ENCODE measurements at regions not wholly inside any gene's neighbourhood (a gene's known extent, or its start where the extent isn't known, plus 50 kb on each side); places are given as distances from the start of the nearest gene placed in this dataset.

GRCh38 chr4:58732973-58733372 is 1622.8 kb upstream of the IGFBP7 start:
- no peaks in the 10 kb centered on the region for H3K36me3 ChIP-seq
- intact Hi-C loops (cut with DNase I), result no loop called here

GRCh38 chr4:58723954-58724353 is 1613.8 kb upstream of the IGFBP7 start:
- no peaks in the 10 kb centered on the region for H3K9me3 ChIP-seq
- H3K27ac ChIP-seq, result no peak overlapping the region
- no peak for DNase-seq (ENCODE audit: extremely low spot score in 2 of 2)
- no peaks in the 10 kb centered on the region for H3K36me3 ChIP-seq
- no peaks in the 10 kb centered on the region for H3K27me3 ChIP-seq
- intact Hi-C loops (cut with DNase I), result no loop called here
- no peaks in the 10 kb centered on the region for H3K4me1 ChIP-seq
- no peak for TF ChIP-seq POLR2AphosphoS5 (IDR thresholded peaks at IDR 0.05; ENCODE audit: insufficient read depth in 1 of 2, low read depth in 1 of 2)
- no peak for TF ChIP-seq POLR2A (IDR thresholded peaks at IDR 0.05)
- TF ChIP-seq CTCF (IDR thresholded peaks at IDR 0.05), result no peak
- H3K4me3 ChIP-seq, result no peak overlapping the region

More at GRCh38 chr4:58732973-58733372, 1622.8 kb upstream of the IGFBP7 start:
- no peak for DNase-seq (ENCODE audit: extremely low spot score in 2 of 2)
- Histone ChIP-seq H3K4me1 (no peaks in the 10 kb centered on the region), H3K27me3 (no peaks in the 10 kb centered on the region), H3K9me3 (no peaks in the 10 kb centered on the region), H3K27ac (no peak overlapping the region), H3K4me3 (no peak overlapping the region)
- no peak for TF ChIP-seq POLR2A (IDR thresholded peaks at IDR 0.05)
- no peak for TF ChIP-seq CTCF (IDR thresholded peaks at IDR 0.05)
- no peak for TF ChIP-seq POLR2AphosphoS5 (IDR thresholded peaks at IDR 0.05; ENCODE audit: insufficient read depth in 1 of 2, low read depth in 1 of 2)

GRCh38 chr4:58711039-58711438 is 1600.9 kb upstream of the IGFBP7 start:
- H3K4me1 ChIP-seq, result no peaks in the 10 kb centered on the region
- intact Hi-C loops (cut with DNase I), result no loop called here
- H3K4me3 ChIP-seq, result no peak overlapping the region
- H3K27ac ChIP-seq, result no peak overlapping the region
- TF ChIP-seq CTCF (IDR thresholded peaks at IDR 0.05) (no peak), POLR2A (IDR thresholded peaks at IDR 0.05) (no peak), POLR2AphosphoS5 (IDR thresholded peaks at IDR 0.05; ENCODE audit: insufficient read depth in 1 of 2, low read depth in 1 of 2) (no peak)
- H3K36me3 ChIP-seq, result no peaks in the 10 kb centered on the region
- no peaks in the 10 kb centered on the region for H3K27me3 ChIP-seq
- no peaks in the 10 kb centered on the region for H3K9me3 ChIP-seq
- DNase-seq (ENCODE audit: extremely low spot score in 2 of 2), result no peak

- Histone ChIP-seq H3K4me3 (no peak overlapping the region), H3K27ac (no peak overlapping the region), H3K9me3 (no peaks in the 10 kb centered on the region), H3K27me3 (no peaks in the 10 kb centered on the region), H3K36me3 (no peaks in the 10 kb centered on the region), H3K4me1 (no peaks in the 10 kb centered on the region)
- no peak for TF ChIP-seq CTCF (IDR thresholded peaks at IDR 0.05)
- no peak for TF ChIP-seq POLR2A (IDR thresholded peaks at IDR 0.05)
- no peak for TF ChIP-seq POLR2AphosphoS5 (IDR thresholded peaks at IDR 0.05; ENCODE audit: insufficient read depth in 1 of 2, low read depth in 1 of 2)
- intact Hi-C loops (cut with DNase I), result no loop called here
- DNase-seq (ENCODE audit: extremely low spot score in 2 of 2), result no peak
Measured at GRCh38 chr4:58688568-58688967, 1578.4 kb upstream of the IGFBP7 start.

- H3K9me3 ChIP-seq, result no peaks in the 10 kb centered on the region
- H3K27ac ChIP-seq, result no peak overlapping the region
- no peaks in the 10 kb centered on the region for H3K27me3 ChIP-seq
- no peaks in the 10 kb centered on the region for H3K36me3 ChIP-seq
- no peak for DNase-seq (ENCODE audit: extremely low spot score in 2 of 2)
- H3K4me3 ChIP-seq, result no peak overlapping the region
- H3K4me1 ChIP-seq, result no peaks in the 10 kb centered on the region
- intact Hi-C loops (cut with DNase I), result no loop called here
- TF ChIP-seq POLR2A (IDR thresholded peaks at IDR 0.05) (no peak), POLR2AphosphoS5 (IDR thresholded peaks at IDR 0.05; ENCODE audit: insufficient read depth in 1 of 2, low read depth in 1 of 2) (no peak), CTCF (IDR thresholded peaks at IDR 0.05) (no peak)
Measured at GRCh38 chr4:58679886-58680285, 1569.7 kb upstream of the IGFBP7 start.
